WERI-Rb-1 (cell line): ENCODE measurements at regions not wholly inside any gene's neighbourhood (a gene's known extent, or its start where the extent isn't known, plus 50 kb on each side); places are given as distances from the start of the nearest gene placed in this dataset.

ENCODE experiments used
- DNase-seq: peaks from one replicate; pipeline ENCODE4 v3.0.0-alpha.2; 2020
- H3K27ac ChIP-seq: fragments of 250-450 bp; sonication (Bioruptor Pico); 2 replicates; pipeline ENCODE4 v1.5.1; 2020; ENCODE audit warnings: mild to moderate bottlenecking, moderate library complexity
- H3K27me3 ChIP-seq: fragments of 250-450 bp; sonication (Bioruptor Pico); 2 replicates; pipeline ENCODE4 v1.5.1; 2021; ENCODE audit warnings: mild to moderate bottlenecking, low read depth, moderate library complexity; ENCODE audit not compliant: insufficient read depth, severe bottlenecking
- H3K36me3 ChIP-seq: fragments of 250-450 bp; sonication (Bioruptor Pico); 2 replicates; pipeline ENCODE4 v1.5.1; 2020; ENCODE audit warnings: mild to moderate bottlenecking, moderate library complexity
- H3K4me3 ChIP-seq: 2 replicates; pipeline ENCODE4 v1.5.1; 2011; ENCODE audit warnings: low read depth, mild to moderate bottlenecking, control low read depth, low read length
- H3K9me3 ChIP-seq: fragments of 250-450 bp; sonication (Bioruptor Pico); 2 replicates; pipeline ENCODE4 v1.5.1; 2021; ENCODE audit warnings: mild to moderate bottlenecking, moderate library complexity; ENCODE audit not compliant: severe bottlenecking
- TF ChIP-seq, protein P1 (sequence below): IDR thresholded peaks from 2 replicates; pipeline ENCODE4 v1.5.1; 2011; ENCODE audit warnings: low read depth, mild to moderate bottlenecking, control low read depth, inconsistent platforms, low read length

GRCh38 chr17:79542718-79543117 lies 68.1 kb downstream of the RBFOX3 start:
- TF ChIP-seq, protein P1, sequence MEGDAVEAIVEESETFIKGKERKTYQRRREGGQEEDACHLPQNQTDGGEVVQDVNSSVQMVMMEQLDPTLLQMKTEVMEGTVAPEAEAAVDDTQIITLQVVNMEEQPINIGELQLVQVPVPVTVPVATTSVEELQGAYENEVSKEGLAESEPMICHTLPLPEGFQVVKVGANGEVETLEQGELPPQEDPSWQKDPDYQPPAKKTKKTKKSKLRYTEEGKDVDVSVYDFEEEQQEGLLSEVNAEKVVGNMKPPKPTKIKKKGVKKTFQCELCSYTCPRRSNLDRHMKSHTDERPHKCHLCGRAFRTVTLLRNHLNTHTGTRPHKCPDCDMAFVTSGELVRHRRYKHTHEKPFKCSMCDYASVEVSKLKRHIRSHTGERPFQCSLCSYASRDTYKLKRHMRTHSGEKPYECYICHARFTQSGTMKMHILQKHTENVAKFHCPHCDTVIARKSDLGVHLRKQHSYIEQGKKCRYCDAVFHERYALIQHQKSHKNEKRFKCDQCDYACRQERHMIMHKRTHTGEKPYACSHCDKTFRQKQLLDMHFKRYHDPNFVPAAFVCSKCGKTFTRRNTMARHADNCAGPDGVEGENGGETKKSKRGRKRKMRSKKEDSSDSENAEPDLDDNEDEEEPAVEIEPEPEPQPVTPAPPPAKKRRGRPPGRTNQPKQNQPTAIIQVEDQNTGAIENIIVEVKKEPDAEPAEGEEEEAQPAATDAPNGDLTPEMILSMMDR, result no peak

DNA sequence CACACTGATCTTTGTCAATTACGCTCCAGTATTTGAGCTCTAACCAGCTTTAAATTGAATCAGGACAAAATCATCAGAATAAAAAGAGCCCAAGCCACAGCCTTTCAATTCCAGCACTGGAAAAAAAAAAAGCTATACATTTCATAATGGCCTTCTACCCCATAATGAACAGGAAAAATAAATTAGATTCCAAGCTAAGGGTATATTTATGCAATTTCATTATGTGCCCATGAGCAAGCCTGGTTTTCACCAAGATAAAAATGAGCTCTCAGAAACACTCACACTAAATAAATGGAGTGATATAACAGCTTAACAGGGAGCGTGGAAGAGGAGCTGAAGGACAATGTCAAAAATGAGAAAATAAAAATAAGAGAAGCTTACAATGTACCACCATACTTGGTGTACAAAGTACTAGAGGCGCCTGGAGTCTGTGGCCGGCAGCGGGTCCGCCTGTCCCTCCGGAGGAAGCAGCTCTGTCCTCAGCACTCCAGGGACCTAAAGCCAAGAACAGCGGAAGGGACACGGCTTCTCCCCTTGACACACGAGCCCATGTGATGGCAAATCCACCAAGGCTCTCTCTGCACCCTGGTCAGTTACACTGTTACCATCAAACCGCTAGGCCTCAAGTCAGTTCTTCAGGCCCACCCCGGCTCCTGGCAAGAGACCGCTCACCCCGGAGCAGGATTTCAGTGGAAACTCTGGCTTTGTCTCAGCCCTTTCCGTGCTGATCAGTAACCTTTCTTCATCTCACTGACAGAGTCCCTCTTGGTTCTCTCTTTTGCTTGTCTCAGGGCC lies 69.6 kb downstream of the RBFOX3 start:
- Histone ChIP-seq H3K27ac (no peak overlapping the region), H3K36me3 (no peaks in the 10 kb centered on the region; the same call in 1 of the 2 replicates), H3K4me3 (no peak overlapping the region), H3K9me3 (peaks cover 2% of the 10 kb centered on the region), H3K27me3 (no peaks in the 10 kb centered on the region)
- TF ChIP-seq, protein P1, result no peak
- no peak for DNase-seq

More at GRCh38 chr17:79542718-79543117, 68.1 kb downstream of the RBFOX3 start:
- Histone ChIP-seq H3K27ac (no peak overlapping the region), H3K9me3 (peaks cover 2% of the 10 kb centered on the region), H3K36me3 (no peaks in the 10 kb centered on the region; the same call in 1 of the 2 replicates), H3K4me3 (no peak overlapping the region), H3K27me3 (no peaks in the 10 kb centered on the region)
- DNase-seq, result no peak

GRCh38 chr17:79539944-79540705 lies 70.7 kb downstream of the RBFOX3 start:
- H3K9me3 ChIP-seq, result peaks cover 2% of the 10 kb centered on the region
- no peaks in the 10 kb centered on the region for H3K27me3 ChIP-seq
- TF ChIP-seq, protein P1, result no peak
- DNase-seq, result no peak
- H3K27ac ChIP-seq, result no peak overlapping the region
- H3K36me3 ChIP-seq, result no peaks in the 10 kb centered on the region; the same call in 1 of the 2 replicates
- H3K4me3 ChIP-seq, result no peak overlapping the region

- H3K27ac ChIP-seq, result no peak overlapping the region
- no peaks in the 10 kb centered on the region for H3K27me3 ChIP-seq
- no peak for DNase-seq
- H3K4me3 ChIP-seq, result no peak overlapping the region
- TF ChIP-seq, protein P1, result no peak
- H3K36me3 ChIP-seq, result peaks cover 8% of the 10 kb centered on the region
- H3K9me3 ChIP-seq, result peaks cover 2% of the 10 kb centered on the region
These were observed 72.6 kb downstream of the RBFOX3 start for GRCh38 chr17:79538291-79538690.

GRCh38 chr17:79537686-79538085 lies 73.2 kb downstream of the RBFOX3 start:
- Histone ChIP-seq H3K27me3 (no peaks in the 10 kb centered on the region), H3K36me3 (peaks cover 8% of the 10 kb centered on the region), H3K27ac (no peak overlapping the region), H3K9me3 (peaks cover 2% of the 10 kb centered on the region), H3K4me3 (no peak overlapping the region)
- TF ChIP-seq, protein P1, result no peak
- no peak for DNase-seq
